ENCODE measurements at regions not wholly inside any gene's neighbourhood (a gene's known extent, or its start where the extent isn't known, plus 50 kb on each side); places are given as distances from the start of the nearest gene placed in this dataset.

- TF ChIP-seq EP300 (conservative IDR thresholded peaks at IDR 0.05; ENCODE audit: poor library complexity, severe bottlenecking) (no peak), SMC3 (conservative IDR thresholded peaks at IDR 0.05; ENCODE audit: poor library complexity) (no peak), MXI1 (conservative IDR thresholded peaks at IDR 0.05; ENCODE audit: poor library complexity, severe bottlenecking) (no peak), POLR2AphosphoS5 (IDR thresholded peaks at IDR 0.05) (no peak)
- TF ChIP-seq, protein P1, sequence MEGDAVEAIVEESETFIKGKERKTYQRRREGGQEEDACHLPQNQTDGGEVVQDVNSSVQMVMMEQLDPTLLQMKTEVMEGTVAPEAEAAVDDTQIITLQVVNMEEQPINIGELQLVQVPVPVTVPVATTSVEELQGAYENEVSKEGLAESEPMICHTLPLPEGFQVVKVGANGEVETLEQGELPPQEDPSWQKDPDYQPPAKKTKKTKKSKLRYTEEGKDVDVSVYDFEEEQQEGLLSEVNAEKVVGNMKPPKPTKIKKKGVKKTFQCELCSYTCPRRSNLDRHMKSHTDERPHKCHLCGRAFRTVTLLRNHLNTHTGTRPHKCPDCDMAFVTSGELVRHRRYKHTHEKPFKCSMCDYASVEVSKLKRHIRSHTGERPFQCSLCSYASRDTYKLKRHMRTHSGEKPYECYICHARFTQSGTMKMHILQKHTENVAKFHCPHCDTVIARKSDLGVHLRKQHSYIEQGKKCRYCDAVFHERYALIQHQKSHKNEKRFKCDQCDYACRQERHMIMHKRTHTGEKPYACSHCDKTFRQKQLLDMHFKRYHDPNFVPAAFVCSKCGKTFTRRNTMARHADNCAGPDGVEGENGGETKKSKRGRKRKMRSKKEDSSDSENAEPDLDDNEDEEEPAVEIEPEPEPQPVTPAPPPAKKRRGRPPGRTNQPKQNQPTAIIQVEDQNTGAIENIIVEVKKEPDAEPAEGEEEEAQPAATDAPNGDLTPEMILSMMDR (IDR thresholded peaks at IDR 0.05; ENCODE audit: poor library complexity, severe bottlenecking), result no peak
- Histone ChIP-seq H3K9ac (ENCODE audit: low read length) (no peak overlapping the region), H3K27ac (ENCODE audit: low read length) (no peak overlapping the region), H3K9me2 (ENCODE audit: insufficient read depth, low read length) (no peaks in the 10 kb centered on the region), H4K20me1 (ENCODE audit: insufficient read depth) (no peaks in the 10 kb centered on the region), H3K36me3 (ENCODE audit: insufficient read depth, low read length) (no peaks in the 10 kb centered on the region), H3F3A (ENCODE audit: insufficient read depth, low read length, poor library complexity, severe bottlenecking) (no peaks in the 10 kb centered on the region), H3K27me3 (ENCODE audit: insufficient read depth, low read depth, low read length) (no peaks in the 10 kb centered on the region), H2AFZ (ENCODE audit: low read depth, low read length) (no peak overlapping the region), H3K79me2 (replicated peaks; ENCODE audit: insufficient read depth, low read length) (no peaks in the 10 kb centered on the region), H3K9me3 (ENCODE audit: low read length) (no peaks in the 10 kb centered on the region), H3K4me3 (ENCODE audit: low read length) (no peak overlapping the region), H3K4me2 (ENCODE audit: low read length) (no peak overlapping the region)
Measured at GRCh38 chr18:22536558-22536957, 118.8 kb upstream of the CTAGE1 start.

GRCh38 chr18:22538426-22538825 lies 120.7 kb upstream of the CTAGE1 start:
- no peak overlapping the region for H3K27ac ChIP-seq (ENCODE audit: low read length)
- no peak overlapping the region for H3K9ac ChIP-seq (ENCODE audit: low read length)
- no peak overlapping the region for H3K4me2 ChIP-seq (ENCODE audit: low read length)
- H2AFZ ChIP-seq (ENCODE audit: low read depth, low read length), result no peak overlapping the region
- no peak for TF ChIP-seq TAF1 (IDR thresholded peaks at IDR 0.05; ENCODE audit: low read depth)
- no peak for TF ChIP-seq REST (IDR thresholded peaks at IDR 0.05; ENCODE audit: borderline replicate concordance)
- no peak for TF ChIP-seq RAD21 (conservative IDR thresholded peaks at IDR 0.05)
- no peak for TF ChIP-seq EP300 (conservative IDR thresholded peaks at IDR 0.05; ENCODE audit: poor library complexity, severe bottlenecking)
- TF ChIP-seq MXI1 (conservative IDR thresholded peaks at IDR 0.05; ENCODE audit: poor library complexity, severe bottlenecking), result no peak
- no peak overlapping the region for H3K4me3 ChIP-seq (ENCODE audit: low read length)
- H3K9me2 ChIP-seq (ENCODE audit: insufficient read depth, low read length), result no peaks in the 10 kb centered on the region
- no peaks in the 10 kb centered on the region for H3K27me3 ChIP-seq (ENCODE audit: insufficient read depth, low read depth, low read length)
- no peaks in the 10 kb centered on the region for H3K36me3 ChIP-seq (ENCODE audit: insufficient read depth, low read length)
- H3K79me2 ChIP-seq (replicated peaks; ENCODE audit: insufficient read depth, low read length), result no peaks in the 10 kb centered on the region
- H4K20me1 ChIP-seq (ENCODE audit: insufficient read depth), result no peaks in the 10 kb centered on the region
- H3F3A ChIP-seq (ENCODE audit: insufficient read depth, low read length, poor library complexity, severe bottlenecking), result no peaks in the 10 kb centered on the region
- no peaks in the 10 kb centered on the region for H3K9me3 ChIP-seq (ENCODE audit: low read length)

GRCh38 chr18:22539051-22539765 lies 121.5 kb upstream of the CTAGE1 start:
- no peak overlapping the region for H3K27ac ChIP-seq (ENCODE audit: low read length)
- no peak overlapping the region for H3K4me2 ChIP-seq (ENCODE audit: low read length)
- no peaks in the 10 kb centered on the region for H3F3A ChIP-seq (ENCODE audit: insufficient read depth, low read length, poor library complexity, severe bottlenecking)
- no peak overlapping the region for H3K9ac ChIP-seq (ENCODE audit: low read length)
- H3K9me3 ChIP-seq (ENCODE audit: low read length), result no peaks in the 10 kb centered on the region
- H4K20me1 ChIP-seq (ENCODE audit: insufficient read depth), result no peaks in the 10 kb centered on the region
- no peaks in the 10 kb centered on the region for H3K79me2 ChIP-seq (replicated peaks; ENCODE audit: insufficient read depth, low read length)
- TF ChIP-seq RAD21 (conservative IDR thresholded peaks at IDR 0.05), result no peak
- H2AFZ ChIP-seq (ENCODE audit: low read depth, low read length), result no peak overlapping the region
- H3K9me2 ChIP-seq (ENCODE audit: insufficient read depth, low read length), result no peaks in the 10 kb centered on the region
- no peaks in the 10 kb centered on the region for H3K36me3 ChIP-seq (ENCODE audit: insufficient read depth, low read length)
- no peaks in the 10 kb centered on the region for H3K27me3 ChIP-seq (ENCODE audit: insufficient read depth, low read depth, low read length)
- no peak overlapping the region for H3K4me3 ChIP-seq (ENCODE audit: low read length)

Measured in neural cell (in vitro differentiated cells).